PC-9 (cell line): ENCODE measurements at regions not wholly inside any gene's neighbourhood (a gene's known extent, or its start where the extent isn't known, plus 50 kb on each side); places are given as distances from the start of the nearest gene placed in this dataset.
A peak's percentile ranks its signal among the peaks of the same experiment; 100 is the strongest.
"Not testable (repeated sequence)": the region's sequence is repeated elsewhere in the genome, so short reads cannot be mapped to it uniquely, and the experiment has no call there.

Experiments
- BruUV-seq: library from RNA; stranded (reverse); fragments of 400-500 nt; replicated peaks from 2 replicates; lab custom pipeline; 2021; lab: Mats Ljungman, UMichigan
- CTCF ChIA-PET: fragments of 300-600 bp; sonication (Branson Sonifier 250); formaldehyde crosslinking; loops from one replicate; lab custom pipeline; 2022; ENCODE audit warnings: antibody characterized with exemption; lab: Charles Lee
- POLR2A ChIA-PET: fragments of 300-600 bp; sonication (Branson Sonifier 250); formaldehyde crosslinking; loops from one replicate; lab custom pipeline; 2022; ENCODE audit warnings: antibody characterized with exemption; ENCODE audit not compliant: unreplicated experiment; lab: Charles Lee
- DNase-seq, 2 experiments: peaks; one replicate each; pipeline versions ENCODE4 v3.0.0 to v3.0.0-alpha.2; 2015 to 2022; ENCODE audit warnings: mixed read lengths in 1 of 2
- H2AFZ ChIP-seq: fragments of 200-600 bp; sonication (generic); 2 replicates; pipeline ENCODE4 v1.8.1; 2017; ENCODE audit warnings: antibody characterized with exemption
- H3F3A ChIP-seq: fragments of 200-600 bp; sonication (generic); 2 replicates; pipeline ENCODE4 v1.8.1; 2017; ENCODE audit warnings: antibody characterized with exemption, mild to moderate bottlenecking, low read depth; ENCODE audit not compliant: insufficient read depth
- H3K27ac ChIP-seq: fragments of 200-600 bp; sonication (generic); 2 replicates; pipeline ENCODE4 v1.6.1; 2016; ENCODE audit warnings: mixed run types
- H3K27me3 ChIP-seq: fragments of 200-600 bp; sonication (generic); 2 replicates; pipeline ENCODE4 v1.6.1; 2016; ENCODE audit warnings: low read depth, mixed run types; ENCODE audit not compliant: insufficient read depth
- H3K36me3 ChIP-seq: fragments of 200-600 bp; sonication (generic); 2 replicates; pipeline ENCODE4 v1.6.1; 2016; ENCODE audit warnings: low read depth, mixed run types
- H3K4me1 ChIP-seq: fragments of 200-600 bp; sonication (generic); replicated peaks from 2 replicates; pipeline ENCODE4 v1.6.1; 2016; ENCODE audit warnings: mixed run types; ENCODE audit not compliant: insufficient read depth
- H3K4me2 ChIP-seq: fragments of 200-600 bp; sonication (generic); 2 replicates; pipeline ENCODE4 v1.6.1; 2017; ENCODE audit warnings: mixed run types
- H3K4me3 ChIP-seq: fragments of 200-600 bp; sonication (generic); 2 replicates; pipeline ENCODE4 v1.6.1; 2016; ENCODE audit warnings: mixed run types
- H3K79me2 ChIP-seq: fragments of 200-600 bp; sonication (generic); 2 replicates; pipeline ENCODE4 v1.6.1; 2017; ENCODE audit warnings: low read depth, mixed run types
- H3K9me2 ChIP-seq: fragments of 200-600 bp; sonication (generic); 2 replicates; pipeline ENCODE4 v1.8.1; 2017; ENCODE audit warnings: mild to moderate bottlenecking; ENCODE audit not compliant: insufficient read depth
- H3K9me3 ChIP-seq: fragments of 200-600 bp; sonication (generic); 2 replicates; pipeline ENCODE4 v1.8.1; 2016; ENCODE audit warnings: low read depth; ENCODE audit not compliant: insufficient read depth
- H4K20me1 ChIP-seq: fragments of 200-600 bp; sonication (generic); 2 replicates; pipeline ENCODE4 v1.8.1; 2017; ENCODE audit not compliant: insufficient read depth
- CTCF ChIP-seq: fragments of 200-600 bp; sonication (generic); conservative IDR thresholded peaks from 2 replicates; pipeline ENCODE4 v1.6.1; 2017; ENCODE audit warnings: mixed run types, antibody characterized with exemption, mild to moderate bottlenecking, moderate library complexity
- EZH2 ChIP-seq: fragments of 200-600 bp; sonication (generic); IDR thresholded peaks from 2 replicates; pipeline ENCODE4 v1.8.0; 2017; ENCODE audit warnings: antibody characterized with exemption, low read depth
- intact Hi-C: fragments of 100-400 bp; cut with micrococcal nuclease; formaldehyde crosslinking; loops from one replicate; pipeline ENCODE4 v1.10.0; 2022; ENCODE audit not compliant: unreplicated experiment

DNA sequence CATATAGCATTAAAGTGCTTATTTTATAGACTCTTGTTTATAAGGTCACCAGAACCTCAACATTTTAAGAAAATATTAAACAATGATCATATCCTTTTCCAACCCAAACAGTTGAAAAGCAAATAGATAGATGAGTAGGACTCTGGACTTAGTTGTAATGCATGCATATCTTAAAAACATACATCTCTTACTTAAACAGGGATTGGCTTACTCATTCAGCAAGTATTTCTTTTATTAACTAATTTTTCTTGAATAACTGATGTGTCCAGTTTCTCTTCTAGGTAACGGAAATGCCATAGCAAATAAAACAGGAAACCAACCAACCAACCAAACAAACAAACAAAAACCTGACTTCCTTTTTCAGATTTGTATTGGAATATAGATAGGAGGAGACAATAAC is 70.9 kb upstream of the NBPF4 start:
- DNase-seq: no peak
- CTCF ChIA-PET: no interaction called here
- no peak overlapping the region for H3K27ac ChIP-seq
- no TSS peak for BruUV-seq
- 0 out of 2 replicates have a peak, but pooled peaks cover 3% of the 10 kb centered on the region for H3K9me2 ChIP-seq
- H3K36me3 ChIP-seq: no peaks in the 10 kb centered on the region
- no peaks in the 10 kb centered on the region for H3K27me3 ChIP-seq
- H3K9me3 ChIP-seq: no peaks in the 10 kb centered on the region
- H4K20me1 ChIP-seq: no peaks in the 10 kb centered on the region
- H3K4me2 ChIP-seq: no peak overlapping the region
- H3K79me2 ChIP-seq: no peaks in the 10 kb centered on the region
- H2AFZ ChIP-seq: no peak overlapping the region
- H3F3A ChIP-seq: no peaks in the 10 kb centered on the region
- POLR2A ChIA-PET: no interaction called here
- intact Hi-C loops: no loop called here
- no peak overlapping the region for H3K4me3 ChIP-seq
- no peak for TF ChIP-seq CTCF
- no peak for TF ChIP-seq EZH2
- H3K4me1 ChIP-seq: no peaks in the 10 kb centered on the region

GRCh38 chr1:108316545-108316944 is 72.7 kb upstream of the NBPF4 start:
- TF ChIP-seq EZH2 (no peak), CTCF (peak; percentile 51)
- Histone ChIP-seq H3K4me2 (no peak overlapping the region), H3F3A (no peaks in the 10 kb centered on the region), H3K79me2 (no peaks in the 10 kb centered on the region), H2AFZ (no peak overlapping the region), H3K9me3 (no peaks in the 10 kb centered on the region), H3K9me2 (0 out of 2 replicates have a peak, but pooled peaks cover 3% of the 10 kb centered on the region), H3K36me3 (no peaks in the 10 kb centered on the region), H4K20me1 (no peaks in the 10 kb centered on the region), H3K4me3 (no peak overlapping the region), H3K27ac (no peak overlapping the region), H3K27me3 (no peaks in the 10 kb centered on the region), H3K4me1 (no peaks in the 10 kb centered on the region)
- no peak for DNase-seq
- ChIA-PET CTCF (no interaction called here), POLR2A (no interaction called here)
- BruUV-seq: no TSS peak
- intact Hi-C loops: no loop called here

GRCh38 chr1:108320849-108321248 is 77.0 kb upstream of the NBPF4 start:
- Histone ChIP-seq H3K27me3 (no peaks in the 10 kb centered on the region), H3K79me2 (no peaks in the 10 kb centered on the region), H3F3A (no peaks in the 10 kb centered on the region), H3K9me2 (0 out of 2 replicates have a peak, but pooled peaks cover 3% of the 10 kb centered on the region), H3K4me1 (no peaks in the 10 kb centered on the region), H3K9me3 (no peaks in the 10 kb centered on the region), H3K4me3 (no peak overlapping the region), H3K36me3 (no peaks in the 10 kb centered on the region), H4K20me1 (no peaks in the 10 kb centered on the region), H3K27ac (no peak overlapping the region), H3K4me2 (no peak overlapping the region), H2AFZ (no peak overlapping the region)
- intact Hi-C loops: no loop called here
- no peak for TF ChIP-seq CTCF
- no peak for TF ChIP-seq EZH2
- ChIA-PET POLR2A (no interaction called here), CTCF (no interaction called here)
- DNase-seq: no peak
- no TSS peak for BruUV-seq

DNA sequence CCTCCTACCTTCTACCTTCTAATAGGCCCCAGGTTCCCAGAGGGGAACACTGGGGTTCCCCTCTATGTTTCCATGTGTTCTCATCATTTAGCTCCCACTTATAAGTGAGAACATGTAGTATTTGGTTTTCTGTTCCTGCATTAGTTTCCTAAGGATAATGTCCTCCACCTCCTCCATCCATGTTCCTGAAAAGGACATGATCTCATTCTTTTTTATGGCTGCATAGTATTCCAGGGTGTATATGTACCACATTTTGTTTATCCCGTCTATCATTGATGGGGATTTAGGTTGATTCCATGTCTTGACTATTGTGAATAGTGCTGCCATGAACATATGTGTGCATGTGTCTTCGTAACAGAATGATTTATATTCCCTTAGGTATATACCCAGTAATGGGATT is 81.5 kb upstream of the NBPF4 start:
- H3K27me3 ChIP-seq, H3K4me3 ChIP-seq, H3K79me2 ChIP-seq, H3F3A ChIP-seq, H2AFZ ChIP-seq, H3K27ac ChIP-seq, intact Hi-C loops, H3K4me2 ChIP-seq, BruUV-seq, H3K9me2 ChIP-seq, POLR2A ChIA-PET, H3K4me1 ChIP-seq, H4K20me1 ChIP-seq, CTCF ChIA-PET, H3K9me3 ChIP-seq, H3K36me3 ChIP-seq, DNase-seq: not testable (repeated sequence)
